Kidney capillary endothelial cell (primary cell): ENCODE measurements at regions not wholly inside any gene's neighbourhood (a gene's known extent, or its start where the extent isn't known, plus 50 kb on each side); places are given as distances from the start of the nearest gene placed in this dataset.

Source experiments
- DNase-seq: peaks from one replicate; pipeline ENCODE4 v3.0.0-alpha.2; 2018; ENCODE audit warnings: low spot score

DNA sequence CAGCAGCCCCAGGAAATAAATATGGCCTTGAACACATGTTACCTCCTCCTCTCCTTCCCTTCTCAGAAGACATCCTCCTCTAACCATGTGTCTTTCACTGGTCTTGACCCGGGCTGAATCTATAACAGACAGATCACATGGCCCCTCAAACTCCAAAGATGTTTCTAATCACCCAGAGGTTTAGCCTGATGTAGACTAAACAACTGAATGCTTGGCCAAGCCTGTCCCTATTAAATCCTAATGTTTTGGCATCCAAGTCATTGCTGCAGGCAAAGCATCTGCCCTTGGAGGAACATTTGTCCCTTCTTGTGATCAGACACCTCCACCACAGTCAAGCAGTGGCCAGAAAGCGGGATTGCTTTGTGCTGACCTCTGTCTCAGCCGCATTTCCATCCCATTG, 65.5 kb downstream of the ANKRD60 start:
- no peak for DNase-seq

DNA sequence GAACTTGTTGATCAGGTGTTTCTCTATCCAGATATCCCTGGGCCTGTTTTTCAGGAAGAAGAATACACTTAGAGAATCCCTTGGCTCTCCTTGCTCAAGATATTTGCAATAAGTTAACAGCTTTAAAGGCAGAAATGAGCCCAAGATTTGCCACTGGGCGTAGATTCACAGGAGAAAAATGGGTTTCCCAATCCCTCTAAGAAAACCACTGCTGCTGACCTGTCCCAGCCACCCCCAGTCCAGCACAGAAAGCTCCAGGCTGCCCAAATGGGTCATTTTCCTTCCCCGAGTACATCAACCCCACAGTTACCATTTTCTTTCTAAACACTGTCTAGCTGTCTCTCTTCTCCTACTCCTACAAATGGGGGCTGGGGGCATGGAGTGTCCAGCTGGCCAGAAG, 67.3 kb downstream of the ANKRD60 start:
- DNase-seq = no peak

DNA sequence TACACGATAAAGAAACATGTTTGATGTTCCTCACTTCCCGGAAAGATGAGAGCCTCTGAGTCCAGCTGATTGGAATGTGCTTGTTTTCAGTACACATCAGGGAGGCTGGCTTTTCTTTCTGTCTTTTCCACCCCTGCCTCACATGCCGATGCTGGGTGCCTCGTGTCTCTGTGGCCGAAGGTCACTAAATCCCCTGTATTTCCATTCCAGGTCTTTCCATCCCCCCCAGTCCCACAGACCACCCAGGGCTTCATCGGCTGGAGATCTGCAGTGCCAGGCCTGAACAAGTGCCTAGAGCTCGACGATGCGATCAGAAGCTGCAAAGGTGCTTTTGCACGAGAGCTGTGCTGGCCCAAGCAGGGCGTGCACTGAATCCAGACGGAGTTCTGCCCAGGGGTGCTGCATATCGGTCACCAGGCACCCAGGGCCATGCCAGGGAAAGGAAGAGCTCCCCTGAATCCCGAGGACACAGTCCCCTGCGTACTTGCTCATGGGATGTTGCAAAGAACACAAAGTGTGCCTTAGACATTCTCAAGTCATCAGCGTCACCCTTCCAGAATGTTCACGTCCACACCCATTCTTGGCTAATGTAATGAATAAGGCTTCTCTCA, 67.9 kb downstream of the ANKRD60 start:
- no peak for DNase-seq

DNA sequence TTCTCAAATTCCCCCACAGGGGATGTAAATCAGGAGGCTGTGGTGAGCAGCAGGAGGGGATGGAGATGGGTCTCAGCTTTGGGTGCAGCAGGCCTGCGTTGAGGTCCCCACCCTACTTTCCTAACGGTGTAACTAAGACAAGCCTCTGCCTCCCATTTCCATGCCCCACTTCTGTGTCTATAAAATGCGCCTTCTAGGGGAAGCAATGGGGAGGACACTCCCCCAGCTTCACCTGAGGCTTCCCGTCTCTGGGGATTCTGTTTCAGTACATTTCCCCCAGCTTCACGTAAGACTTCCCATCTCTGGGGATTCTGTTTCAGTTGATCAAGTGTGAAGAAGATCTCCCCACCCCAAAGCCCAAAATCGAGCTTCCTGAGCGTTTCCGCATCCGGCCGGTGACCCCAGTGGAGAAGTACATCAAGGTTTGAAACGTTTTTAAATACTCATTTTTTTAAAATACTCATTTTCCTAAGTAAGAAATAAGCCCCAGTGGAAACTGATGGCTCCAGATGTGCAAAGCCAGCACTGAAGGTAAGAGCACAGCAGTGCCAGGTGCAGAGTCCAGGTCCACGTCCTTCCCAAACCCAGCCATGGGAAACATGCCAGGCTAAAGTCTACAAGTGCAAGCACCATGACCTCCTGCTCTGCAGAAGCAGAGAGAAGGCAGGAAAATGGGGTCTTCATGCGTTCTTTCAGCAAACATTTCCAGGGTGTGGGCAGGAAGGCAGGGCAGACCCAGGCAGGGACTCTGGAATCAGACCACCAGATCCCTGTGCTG, 73.1 kb downstream of the ANKRD60 start:
- no peak for DNase-seq

DNA sequence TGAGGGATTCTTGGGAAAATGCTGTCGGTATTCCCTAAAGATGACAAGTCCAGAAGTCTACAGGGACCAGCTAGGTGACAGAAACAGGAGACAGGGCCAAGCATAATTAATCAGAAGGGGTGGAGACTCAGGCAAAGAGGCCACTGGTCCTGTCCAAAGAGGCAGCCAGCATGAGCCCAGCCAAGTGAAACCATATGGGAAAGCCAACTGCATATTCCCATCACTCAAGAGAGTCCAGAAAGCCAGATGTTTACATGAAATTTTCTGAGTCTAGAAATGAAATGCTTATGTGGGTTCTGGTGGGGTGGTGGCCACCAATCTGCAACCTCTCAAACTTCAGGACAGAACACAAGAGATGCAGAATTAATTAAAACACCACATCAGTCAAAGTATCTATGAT, 74.3 kb downstream of the ANKRD60 start:
- DNase-seq = no peak

DNA sequence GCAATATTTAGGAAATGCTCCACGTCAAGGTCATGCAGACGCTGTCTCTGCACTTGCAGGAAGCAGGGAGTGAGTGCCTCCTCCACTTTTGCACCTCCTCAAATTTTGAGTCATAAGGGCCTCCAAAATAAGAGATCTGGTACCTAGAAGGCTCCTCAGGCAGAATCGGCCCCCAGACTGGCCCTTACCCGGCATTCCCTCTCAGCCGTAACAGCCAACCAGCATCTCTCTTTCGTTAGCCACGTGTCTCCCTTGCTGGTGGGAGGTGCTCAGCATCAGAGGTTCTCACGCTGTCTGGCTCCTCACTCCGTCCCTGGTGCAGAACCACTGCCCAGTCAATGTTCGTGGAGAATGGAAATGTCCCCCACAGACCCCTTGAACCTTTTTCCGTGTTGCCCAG, 75.3 kb downstream of the ANKRD60 start:
- no peak for DNase-seq

DNA sequence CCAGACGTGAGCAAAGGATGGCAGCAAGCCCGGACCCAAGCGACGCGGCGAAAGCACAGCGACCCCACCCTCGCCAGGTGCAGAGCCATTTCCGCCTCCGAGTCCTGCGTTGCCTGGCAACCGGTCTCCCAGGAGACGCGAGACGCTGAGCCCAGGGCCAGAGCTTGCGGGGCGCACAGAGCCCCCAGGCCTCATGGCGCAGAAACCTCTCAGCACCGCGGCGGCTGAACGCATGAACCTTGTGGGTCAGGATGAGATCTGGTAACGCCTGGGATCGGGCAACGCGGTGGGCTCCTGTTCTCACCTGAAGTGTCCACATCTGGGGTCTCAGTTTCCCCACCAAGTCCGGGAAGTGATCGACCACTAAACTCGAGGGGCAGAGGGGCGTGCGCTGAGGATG, 77.7 kb downstream of the ANKRD60 start:
- no peak for DNase-seq

- no peak for DNase-seq
These were observed 78.9 kb downstream of the ANKRD60 start for GRCh38 chr20:58149437-58150091.

DNA sequence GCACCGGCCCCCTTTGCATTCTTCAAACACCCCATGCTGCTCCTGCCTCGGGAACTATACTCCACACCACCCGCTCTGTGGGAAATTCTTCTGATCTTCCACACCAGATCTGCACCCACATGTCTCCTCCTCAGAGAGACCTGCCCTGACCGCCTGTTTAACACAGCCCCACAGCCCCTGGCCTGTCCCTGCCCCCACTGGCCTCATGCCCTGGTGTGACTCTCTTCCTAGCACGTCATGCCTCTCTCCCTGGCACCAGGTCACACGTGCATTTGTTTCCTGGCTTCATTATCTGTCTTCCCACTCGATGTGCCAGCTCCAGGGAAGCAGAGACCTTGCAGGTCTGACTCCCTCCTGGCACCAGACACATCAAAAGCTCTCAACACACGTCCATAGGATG, 79.6 kb downstream of the ANKRD60 start:
- DNase-seq = no peak

DNA sequence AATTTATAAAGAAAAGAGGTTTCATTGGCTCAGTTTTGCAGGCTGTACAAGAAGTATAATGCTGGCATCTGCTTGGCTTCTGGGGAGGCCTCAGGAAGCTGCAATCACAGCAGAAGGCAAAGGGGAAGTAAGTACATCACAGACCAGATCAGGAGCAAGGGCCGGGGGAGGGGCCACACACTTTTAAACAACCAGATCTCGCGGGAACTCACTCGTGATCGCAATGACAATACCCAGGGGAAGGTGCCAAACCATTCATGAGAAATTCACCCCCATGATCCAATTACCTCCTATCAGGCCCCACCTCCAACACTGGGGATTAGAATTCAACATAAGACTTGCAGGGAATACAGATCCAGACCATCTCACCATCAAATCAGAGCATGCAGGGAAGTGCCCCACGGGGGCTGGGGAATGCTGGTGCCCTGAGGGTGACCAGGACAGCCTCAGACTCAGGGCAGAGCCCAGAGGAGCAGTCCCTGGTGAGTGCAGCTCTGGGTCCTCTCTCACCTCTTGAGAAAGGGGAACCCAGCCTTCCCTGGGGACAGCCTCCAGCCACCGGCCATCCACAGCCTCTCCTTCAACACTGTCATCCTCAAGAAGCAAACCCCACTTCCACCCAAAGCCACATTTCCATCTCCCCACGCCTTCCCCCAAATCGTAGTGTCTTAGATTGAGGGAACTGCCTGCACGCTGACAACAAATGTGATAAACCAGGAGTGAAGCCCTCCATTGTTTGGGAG, 80.7 kb downstream of the ANKRD60 start:
- no peak for DNase-seq

DNA sequence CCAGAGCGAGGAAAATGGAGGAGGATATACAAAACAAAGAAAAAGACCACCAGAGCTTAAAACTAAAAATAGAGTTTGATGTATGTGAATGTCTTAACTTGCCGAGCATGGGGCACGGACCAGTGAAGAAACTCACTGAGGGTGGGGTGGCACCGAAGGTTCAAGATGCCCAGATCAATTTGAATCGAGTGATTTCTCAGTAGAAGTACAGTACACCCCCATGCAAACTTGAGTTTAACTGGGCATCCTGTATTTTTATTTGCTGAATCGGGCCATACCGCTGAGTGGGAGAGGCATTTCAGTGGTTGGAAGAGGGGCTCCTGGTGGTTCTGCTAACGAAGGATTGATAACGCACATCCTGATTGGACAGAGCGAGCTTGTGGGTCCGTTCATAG, 81.7 kb downstream of the ANKRD60 start:
- DNase-seq = no peak

DNA sequence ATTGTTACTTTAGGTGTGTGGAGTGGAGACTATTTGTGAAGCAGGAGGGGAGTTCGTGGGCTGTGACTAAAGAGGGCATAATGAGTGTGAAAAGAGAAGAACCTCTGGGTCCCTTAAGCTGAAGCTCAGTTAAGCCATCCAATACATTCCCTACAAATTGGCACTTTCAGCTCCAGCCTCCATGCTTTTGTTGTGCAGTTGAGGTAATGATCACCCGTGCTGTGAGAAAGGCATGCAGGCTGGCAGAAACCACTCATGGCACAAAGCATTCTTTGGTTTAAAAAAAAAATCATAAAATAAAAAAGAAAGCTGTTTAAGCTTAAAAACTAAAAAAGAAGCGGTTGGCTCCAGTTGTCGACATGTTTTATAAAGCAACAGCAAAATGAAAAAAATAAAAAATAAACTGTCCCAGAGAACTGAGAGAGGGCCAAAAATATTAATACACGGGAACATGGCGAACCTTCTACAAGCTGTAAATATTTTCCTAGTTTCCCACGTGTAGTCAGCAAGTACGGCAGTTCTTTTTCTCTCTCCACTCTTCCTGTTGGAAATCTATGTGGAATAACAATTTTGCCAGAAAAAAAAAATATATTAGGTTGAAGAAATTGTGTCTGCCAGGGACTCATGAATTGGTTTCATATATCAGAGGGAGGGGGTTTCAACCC, 82.2 kb downstream of the ANKRD60 start:
- no peak for DNase-seq

- DNase-seq = no peak
These were observed 82.9 kb downstream of the ANKRD60 start for GRCh38 chr20:58145506-58146080.

GRCh38 chr20:58144096-58144495, 84.4 kb downstream of the ANKRD60 start:
- no peak for DNase-seq

DNA sequence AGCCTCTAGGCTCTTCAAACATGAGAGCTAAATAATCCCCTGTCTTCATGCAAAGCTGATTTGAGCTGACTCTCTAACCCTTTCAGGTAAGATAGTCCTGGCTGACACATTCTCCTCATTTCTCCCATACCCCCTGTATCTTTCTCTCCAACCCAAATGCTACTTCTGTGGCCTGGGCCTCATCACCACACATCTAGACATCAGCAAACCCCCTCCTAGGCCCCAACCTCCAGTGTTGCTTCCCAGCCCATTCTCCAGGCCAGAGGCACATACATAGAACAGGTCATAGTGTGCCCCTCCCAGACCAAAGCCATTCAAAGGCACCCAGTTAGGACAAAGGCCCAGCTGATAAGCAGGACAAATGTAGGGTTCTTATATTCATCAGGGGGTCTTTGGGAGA, 84.9 kb downstream of the ANKRD60 start:
- no peak for DNase-seq

DNA sequence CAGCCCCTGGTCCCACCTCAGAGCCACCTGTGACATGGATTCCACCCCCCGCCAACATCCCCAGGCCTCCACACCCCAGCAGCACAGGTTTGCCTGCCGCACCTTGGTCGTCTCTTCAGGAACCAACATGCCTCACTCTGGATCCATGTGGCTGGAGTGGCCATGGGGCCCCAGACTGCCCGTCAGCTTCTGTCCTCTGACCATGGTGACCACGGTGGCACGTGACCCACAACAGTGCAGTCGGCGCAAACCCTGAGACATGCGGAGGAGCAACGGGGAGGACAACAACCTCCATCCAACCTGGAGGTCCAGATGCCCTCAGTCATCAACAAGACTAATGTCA, 85.6 kb downstream of the ANKRD60 start:
- DNase-seq = no peak

- DNase-seq = no peak
These were observed 86.2 kb downstream of the ANKRD60 start for GRCh38 chr20:58141971-58142842.

DNA sequence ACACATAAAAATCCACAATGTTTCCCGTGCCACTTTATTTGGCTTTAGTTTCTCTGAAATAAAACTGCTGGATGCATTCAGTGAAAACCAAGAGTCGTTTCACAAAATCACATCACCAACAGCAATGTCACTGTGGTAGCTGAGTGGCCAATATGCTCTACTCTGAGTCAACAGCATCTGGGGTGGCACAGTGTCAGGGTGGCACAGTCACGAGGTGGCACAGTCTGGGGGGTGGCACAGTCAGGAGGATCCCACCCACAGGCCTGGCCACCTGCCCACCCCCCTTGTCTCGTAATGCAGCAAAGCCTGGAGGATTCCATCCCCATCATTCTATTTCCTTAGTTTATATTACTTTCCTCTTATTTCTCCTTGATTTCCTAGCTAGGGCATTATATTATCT, 87.0 kb downstream of the ANKRD60 start:
- no peak for DNase-seq

DNA sequence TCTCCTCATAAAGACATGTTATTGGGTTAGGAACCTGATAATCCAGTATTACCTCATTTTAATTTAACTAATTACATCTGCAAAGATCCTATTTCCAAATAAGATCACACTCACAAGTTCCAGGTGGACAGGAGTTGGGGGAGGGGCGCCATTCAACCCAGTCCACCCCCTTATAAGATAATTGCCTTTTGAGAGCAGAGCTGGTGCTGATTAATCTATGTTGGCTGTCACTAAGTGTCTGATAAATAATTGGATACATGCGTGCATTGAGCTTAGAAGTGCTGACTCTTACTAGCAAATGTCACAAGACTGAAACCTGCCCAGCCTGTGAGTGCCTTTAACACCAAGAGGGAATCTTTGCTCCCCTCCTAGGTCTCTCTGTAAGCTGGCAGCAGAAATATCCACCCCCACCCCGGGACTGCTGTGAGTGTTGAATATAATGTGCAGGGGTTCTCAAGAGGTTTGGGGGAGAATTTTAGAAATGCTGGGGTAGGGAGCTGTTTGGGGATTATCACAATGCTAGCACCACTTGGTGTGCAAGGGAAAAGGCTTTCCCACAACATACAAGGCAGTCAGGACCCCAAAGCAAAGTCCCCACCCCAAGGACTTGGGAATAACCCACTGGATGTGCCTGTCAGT, 87.5 kb downstream of the ANKRD60 start:
- no peak for DNase-seq
